HAP-1 (cell line): ENCODE measurements at regions not wholly inside any gene's neighbourhood (a gene's known extent, or its start where the extent isn't known, plus 50 kb on each side); places are given as distances from the start of the nearest gene placed in this dataset.
"Not testable (repeated sequence)": the region's sequence is repeated elsewhere in the genome, so short reads cannot be mapped to it uniquely, and the experiment has no call there.

Experiments used
- DNase-seq, 2 experiments: peaks; one replicate each; pipeline ENCODE4 v3.0.0-alpha.2; 2016 to 2020; ENCODE audit warnings: low spot score in 2 of 2
- H3K27me3 ChIP-seq: fragments of 250-450 bp; sonication (Bioruptor Pico); 2 replicates; pipeline ENCODE4 v1.5.1; 2020; ENCODE audit warnings: low read depth, mild to moderate bottlenecking, moderate library complexity
- H3K36me3 ChIP-seq: fragments of 250-450 bp; sonication (Bioruptor Pico); replicated peaks from 2 replicates; pipeline ENCODE4 v1.5.1; 2020; ENCODE audit warnings: mild to moderate bottlenecking
- H3K4me1 ChIP-seq: fragments of 250-450 bp; sonication (Bioruptor Pico); 2 replicates; pipeline ENCODE4 v1.5.1; 2020; ENCODE audit warnings: mild to moderate bottlenecking
- H3K4me3 ChIP-seq: fragments of 250-450 bp; sonication (Bioruptor Pico); 2 replicates; pipeline ENCODE4 v1.5.1; 2020; ENCODE audit warnings: mild to moderate bottlenecking, moderate library complexity
- H3K9me3 ChIP-seq: fragments of 250-450 bp; sonication (Bioruptor Pico); 2 replicates; pipeline ENCODE4 v1.5.1; 2020; ENCODE audit warnings: mild to moderate bottlenecking, moderate library complexity
- in situ Hi-C: fragments of 300-500 bp; cut with MboI; formaldehyde crosslinking; loops from 3 replicates; pipeline ENCODE4 v1.14.3; 2020; ENCODE audit warnings: low sequenced_read_pairs, inconsistent platforms, mixed read lengths

- Histone ChIP-seq H3K4me3 (no peak overlapping the region), H3K36me3 (no peaks in the 10 kb centered on the region), H3K9me3 (no peaks in the 10 kb centered on the region), H3K4me1 (no peaks in the 10 kb centered on the region), H3K27me3 (no peaks in the 10 kb centered on the region)
- in situ Hi-C loops = no loop called here
- DNase-seq = no peak
These were observed 891.6 kb upstream of the ZEB2 start for GRCh38 chr2:145411493-145411892.

- Histone ChIP-seq H3K36me3 (no peaks in the 10 kb centered on the region), H3K9me3 (no peaks in the 10 kb centered on the region), H3K4me3 (no peak overlapping the region), H3K4me1 (no peaks in the 10 kb centered on the region), H3K27me3 (no peaks in the 10 kb centered on the region)
- no peak for DNase-seq
- in situ Hi-C loops = no loop called here
These were observed 890.2 kb upstream of the ZEB2 start for GRCh38 chr2:145410086-145410485.

GRCh38 chr2:145408980-145409379, 889.1 kb upstream of the ZEB2 start:
- Histone ChIP-seq H3K4me3 (no peak overlapping the region), H3K36me3 (no peaks in the 10 kb centered on the region), H3K27me3 (no peaks in the 10 kb centered on the region), H3K4me1 (no peaks in the 10 kb centered on the region), H3K9me3 (no peaks in the 10 kb centered on the region)
- DNase-seq = no peak
- in situ Hi-C loops = no loop called here

GRCh38 chr2:145404690-145405089, 884.8 kb upstream of the ZEB2 start:
- H3K9me3 ChIP-seq = no peaks in the 10 kb centered on the region; the same call in 1 of the 2 replicates
- DNase-seq = no peak
- no peaks in the 10 kb centered on the region for H3K27me3 ChIP-seq
- H3K36me3 ChIP-seq = no peaks in the 10 kb centered on the region
- in situ Hi-C loops = no loop called here
- no peaks in the 10 kb centered on the region for H3K4me1 ChIP-seq
- H3K4me3 ChIP-seq = no peak overlapping the region

GRCh38 chr2:145402706-145403277, 882.9 kb upstream of the ZEB2 start:
- in situ Hi-C loops = no loop called here
- Histone ChIP-seq H3K36me3 (no peaks in the 10 kb centered on the region), H3K4me3 (no peak overlapping the region), H3K9me3 (no peaks in the 10 kb centered on the region; the same call in 1 of the 2 replicates), H3K27me3 (no peaks in the 10 kb centered on the region), H3K4me1 (no peaks in the 10 kb centered on the region)
- DNase-seq = no peak

GRCh38 chr2:145399131-145399530, 879.2 kb upstream of the ZEB2 start:
- DNase-seq = no peak
- in situ Hi-C loops = no loop called here
- Histone ChIP-seq H3K27me3 (no peaks in the 10 kb centered on the region), H3K4me3 (no peak overlapping the region), H3K4me1 (no peaks in the 10 kb centered on the region), H3K9me3 (no peaks in the 10 kb centered on the region; the same call in 1 of the 2 replicates), H3K36me3 (no peaks in the 10 kb centered on the region)

- DNase-seq = no peak
- in situ Hi-C loops = no loop called here
- H3K4me3 ChIP-seq = no peak overlapping the region
- no peaks in the 10 kb centered on the region for H3K9me3 ChIP-seq
- H3K4me1 ChIP-seq = no peaks in the 10 kb centered on the region
- H3K36me3 ChIP-seq = no peaks in the 10 kb centered on the region
- H3K27me3 ChIP-seq = no peaks in the 10 kb centered on the region
These were observed 874.3 kb upstream of the ZEB2 start for GRCh38 chr2:145394181-145394580.

- no peak for DNase-seq
- Histone ChIP-seq H3K27me3 (no peaks in the 10 kb centered on the region; the same call in 1 of the 2 replicates), H3K4me1 (no peaks in the 10 kb centered on the region), H3K9me3 (no peaks in the 10 kb centered on the region), H3K36me3 (no peaks in the 10 kb centered on the region), H3K4me3 (no peak overlapping the region)
- in situ Hi-C loops = no loop called here
These were observed 867.1 kb upstream of the ZEB2 start for GRCh38 chr2:145386973-145387372.

- no peaks in the 10 kb centered on the region; the same call in 1 of the 2 replicates for H3K27me3 ChIP-seq
- no peak overlapping the region for H3K4me3 ChIP-seq
- no peaks in the 10 kb centered on the region for H3K4me1 ChIP-seq
- no peaks in the 10 kb centered on the region for H3K36me3 ChIP-seq
- in situ Hi-C loops = no loop called here
- no peak for DNase-seq
- H3K9me3 ChIP-seq = no peaks in the 10 kb centered on the region
These were observed 864.0 kb upstream of the ZEB2 start for GRCh38 chr2:145383961-145384360.

GRCh38 chr2:145380436-145381017, 860.6 kb upstream of the ZEB2 start:
- Histone ChIP-seq H3K27me3 (no peaks in the 10 kb centered on the region; the same call in 1 of the 2 replicates), H3K9me3 (no peaks in the 10 kb centered on the region), H3K4me3 (no peak overlapping the region), H3K36me3 (no peaks in the 10 kb centered on the region), H3K4me1 (no peaks in the 10 kb centered on the region)
- in situ Hi-C loops = no loop called here
- no peak for DNase-seq

GRCh38 chr2:145379934-145380333, 860.0 kb upstream of the ZEB2 start:
- Histone ChIP-seq H3K9me3 (no peaks in the 10 kb centered on the region), H3K27me3 (no peaks in the 10 kb centered on the region; the same call in 1 of the 2 replicates), H3K36me3 (no peaks in the 10 kb centered on the region), H3K4me3 (no peak overlapping the region), H3K4me1 (no peaks in the 10 kb centered on the region)
- in situ Hi-C loops = no loop called here
- no peak for DNase-seq

- in situ Hi-C loops = no loop called here
These were observed 854.2 kb upstream of the ZEB2 start for GRCh38 chr2:145374165-145374564.

GRCh38 chr2:145367334-145367733, 847.4 kb upstream of the ZEB2 start:
- H3K4me3 ChIP-seq, H3K4me1 ChIP-seq, H3K36me3 ChIP-seq, H3K9me3 ChIP-seq, in situ Hi-C loops, H3K27me3 ChIP-seq, DNase-seq: not testable (repeated sequence)

More at GRCh38 chr2:145374165-145374564, 854.2 kb upstream of the ZEB2 start:
- H3K9me3 ChIP-seq = no peaks in the 10 kb centered on the region
- no peaks in the 10 kb centered on the region for H3K27me3 ChIP-seq
- no peak for DNase-seq
- no peaks in the 10 kb centered on the region for H3K4me1 ChIP-seq
- no peaks in the 10 kb centered on the region for H3K36me3 ChIP-seq
- no peak overlapping the region for H3K4me3 ChIP-seq

GRCh38 chr2:145366341-145366740, 846.4 kb upstream of the ZEB2 start:
- Histone ChIP-seq H3K9me3 (no peaks in the 10 kb centered on the region), H3K36me3 (no peaks in the 10 kb centered on the region), H3K4me1 (no peaks in the 10 kb centered on the region), H3K27me3 (no peaks in the 10 kb centered on the region), H3K4me3 (no peak overlapping the region)
- in situ Hi-C loops = no loop called here
- DNase-seq = no peak
